ENCODE measurements at regions not wholly inside any gene's neighbourhood (a gene's known extent, or its start where the extent isn't known, plus 50 kb on each side); places are given as distances from the start of the nearest gene placed in this dataset.

DNA sequence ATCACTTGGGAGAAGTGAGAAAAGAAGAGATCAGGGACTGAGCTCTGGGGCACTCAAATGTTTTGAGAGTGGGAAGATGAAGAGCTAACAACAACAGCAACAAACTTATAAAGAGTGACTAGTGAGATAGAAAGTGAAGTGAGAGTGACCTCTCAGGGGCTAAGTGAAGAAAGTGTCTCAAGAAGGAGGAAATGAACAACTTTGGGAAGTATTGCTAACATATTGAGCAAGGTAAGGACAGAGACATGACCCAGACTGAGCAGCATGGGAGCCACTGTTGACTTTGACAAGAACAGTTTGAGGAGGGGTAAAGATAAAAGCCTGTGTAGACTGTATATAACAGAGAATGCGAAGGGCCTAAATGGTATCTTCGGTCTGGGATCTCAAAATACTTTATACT is 155.1 kb upstream of the BTG1 start:
- TF ChIP-seq, protein P1, sequence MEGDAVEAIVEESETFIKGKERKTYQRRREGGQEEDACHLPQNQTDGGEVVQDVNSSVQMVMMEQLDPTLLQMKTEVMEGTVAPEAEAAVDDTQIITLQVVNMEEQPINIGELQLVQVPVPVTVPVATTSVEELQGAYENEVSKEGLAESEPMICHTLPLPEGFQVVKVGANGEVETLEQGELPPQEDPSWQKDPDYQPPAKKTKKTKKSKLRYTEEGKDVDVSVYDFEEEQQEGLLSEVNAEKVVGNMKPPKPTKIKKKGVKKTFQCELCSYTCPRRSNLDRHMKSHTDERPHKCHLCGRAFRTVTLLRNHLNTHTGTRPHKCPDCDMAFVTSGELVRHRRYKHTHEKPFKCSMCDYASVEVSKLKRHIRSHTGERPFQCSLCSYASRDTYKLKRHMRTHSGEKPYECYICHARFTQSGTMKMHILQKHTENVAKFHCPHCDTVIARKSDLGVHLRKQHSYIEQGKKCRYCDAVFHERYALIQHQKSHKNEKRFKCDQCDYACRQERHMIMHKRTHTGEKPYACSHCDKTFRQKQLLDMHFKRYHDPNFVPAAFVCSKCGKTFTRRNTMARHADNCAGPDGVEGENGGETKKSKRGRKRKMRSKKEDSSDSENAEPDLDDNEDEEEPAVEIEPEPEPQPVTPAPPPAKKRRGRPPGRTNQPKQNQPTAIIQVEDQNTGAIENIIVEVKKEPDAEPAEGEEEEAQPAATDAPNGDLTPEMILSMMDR (IDR thresholded peaks at IDR 0.05), result no peak
- Histone ChIP-seq H3K9me3 (ENCODE audit: control insufficient read depth, insufficient read depth, low read length) (no peaks in the 10 kb centered on the region), H3K4me3 (ENCODE audit: low read length) (no peak overlapping the region), H3K27me3 (ENCODE audit: control insufficient read depth, insufficient read depth, low read length) (no peaks in the 10 kb centered on the region), H3K4me1 (ENCODE audit: control insufficient read depth, insufficient read depth, low read length) (peaks cover 5% of the 10 kb centered on the region), H3K27ac (ENCODE audit: low read length) (no peak overlapping the region), H3K36me3 (ENCODE audit: control insufficient read depth, insufficient read depth, low read length) (no peaks in the 10 kb centered on the region)
- WGBS (ENCODE audit: insufficient coverage), result no CpG with 5 or more reads among the region's 2 CpGs
- Mint-ChIP-seq H3K27ac (no peak overlapping the region), H3K36me3 (no peaks in the 10 kb centered on the region), H3K4me1 (peaks cover 0 to 4% of the 10 kb centered on the region in 2 donors), H3K27me3 (ENCODE audit: low read depth in 2 of 2) (no peaks in the 10 kb centered on the region), H3K9me3 (no peaks in the 10 kb centered on the region), H3K4me3 (no peak overlapping the region)
- no peak for ATAC-seq
- intact Hi-C loops (cut with micrococcal nuclease), result no loop called here
- DNase-seq, result no peak

DNA sequence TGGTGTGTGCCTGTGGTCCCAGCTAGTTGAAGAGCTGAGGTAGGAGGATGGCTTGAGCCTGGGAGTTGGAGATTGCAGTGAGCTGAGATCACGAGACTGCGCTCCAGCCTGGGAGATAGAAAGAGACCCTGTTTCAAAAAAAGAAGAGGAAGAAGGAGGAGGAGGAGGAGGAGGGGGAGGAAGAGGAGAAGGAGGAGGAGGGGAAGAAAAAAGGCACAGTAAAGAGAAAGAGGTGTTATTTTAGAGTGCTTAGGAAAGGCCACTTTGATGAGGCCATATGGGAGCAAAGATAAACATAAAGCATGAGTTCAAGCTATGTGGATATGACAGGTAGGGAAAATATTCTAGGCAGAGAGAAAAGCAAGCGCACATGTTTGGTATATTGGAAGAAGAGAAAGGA is 154.1 kb upstream of the BTG1 start:
- ATAC-seq, result no peak
- DNase-seq, result no peak
- Mint-ChIP-seq H3K27ac (no peak overlapping the region), H3K27me3 (ENCODE audit: low read depth in 2 of 2) (no peaks in the 10 kb centered on the region), H3K9me3 (no peaks in the 10 kb centered on the region), H3K4me1 (peaks cover 0 to 4% of the 10 kb centered on the region in 2 donors), H3K36me3 (no peaks in the 10 kb centered on the region), H3K4me3 (no peak overlapping the region)
- Histone ChIP-seq H3K27ac (ENCODE audit: low read length) (no peak overlapping the region), H3K4me3 (ENCODE audit: low read length) (no peak overlapping the region), H3K27me3 (ENCODE audit: control insufficient read depth, insufficient read depth, low read length) (no peaks in the 10 kb centered on the region), H3K36me3 (ENCODE audit: control insufficient read depth, insufficient read depth, low read length) (no peaks in the 10 kb centered on the region), H3K4me1 (ENCODE audit: control insufficient read depth, insufficient read depth, low read length) (peaks cover 5% of the 10 kb centered on the region), H3K9me3 (ENCODE audit: control insufficient read depth, insufficient read depth, low read length) (no peaks in the 10 kb centered on the region)
- WGBS (ENCODE audit: insufficient coverage), result 83% methylated on average over 3 of the region's 3 CpGs
- TF ChIP-seq, protein P1 (IDR thresholded peaks at IDR 0.05), result no peak
- intact Hi-C loops (cut with micrococcal nuclease), result no loop called here

DNA sequence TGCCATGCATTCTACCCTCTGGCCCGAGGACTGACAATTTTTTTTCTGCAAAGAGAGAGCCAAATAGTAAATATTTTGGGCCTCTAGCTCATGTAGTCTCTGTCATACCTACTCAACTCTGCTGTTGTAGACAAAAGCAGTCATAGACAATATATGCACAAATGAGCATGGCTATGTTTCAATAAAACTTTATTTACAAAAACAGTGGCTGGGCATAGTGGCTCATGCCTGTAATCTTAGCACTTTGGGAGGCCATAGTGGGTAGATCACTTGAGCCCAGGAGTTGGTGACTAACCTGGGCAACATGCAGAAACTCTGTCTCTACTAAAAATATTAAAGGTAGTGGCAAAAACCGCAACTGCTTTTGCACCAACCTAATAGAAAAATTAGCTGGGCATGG is 153.7 kb upstream of the BTG1 start:
- Mint-ChIP-seq H3K4me3 (no peak overlapping the region), H3K4me1 (peaks cover 0 to 4% of the 10 kb centered on the region in 2 donors), H3K36me3 (no peaks in the 10 kb centered on the region), H3K9me3 (no peaks in the 10 kb centered on the region), H3K27me3 (ENCODE audit: low read depth in 2 of 2) (no peaks in the 10 kb centered on the region), H3K27ac (no peak overlapping the region)
- Histone ChIP-seq H3K27me3 (ENCODE audit: control insufficient read depth, insufficient read depth, low read length) (no peaks in the 10 kb centered on the region), H3K36me3 (ENCODE audit: control insufficient read depth, insufficient read depth, low read length) (no peaks in the 10 kb centered on the region), H3K4me1 (ENCODE audit: control insufficient read depth, insufficient read depth, low read length) (peaks cover 5% of the 10 kb centered on the region), H3K9me3 (ENCODE audit: control insufficient read depth, insufficient read depth, low read length) (no peaks in the 10 kb centered on the region), H3K4me3 (ENCODE audit: low read length) (no peak overlapping the region), H3K27ac (ENCODE audit: low read length) (no peak overlapping the region)
- intact Hi-C loops (cut with micrococcal nuclease), result no loop called here
- no peak for ATAC-seq
- DNase-seq, result no peak
- WGBS (ENCODE audit: insufficient coverage), result 98% methylated on average over 2 of the region's 2 CpGs
- TF ChIP-seq, protein P1 (IDR thresholded peaks at IDR 0.05), result no peak

DNA sequence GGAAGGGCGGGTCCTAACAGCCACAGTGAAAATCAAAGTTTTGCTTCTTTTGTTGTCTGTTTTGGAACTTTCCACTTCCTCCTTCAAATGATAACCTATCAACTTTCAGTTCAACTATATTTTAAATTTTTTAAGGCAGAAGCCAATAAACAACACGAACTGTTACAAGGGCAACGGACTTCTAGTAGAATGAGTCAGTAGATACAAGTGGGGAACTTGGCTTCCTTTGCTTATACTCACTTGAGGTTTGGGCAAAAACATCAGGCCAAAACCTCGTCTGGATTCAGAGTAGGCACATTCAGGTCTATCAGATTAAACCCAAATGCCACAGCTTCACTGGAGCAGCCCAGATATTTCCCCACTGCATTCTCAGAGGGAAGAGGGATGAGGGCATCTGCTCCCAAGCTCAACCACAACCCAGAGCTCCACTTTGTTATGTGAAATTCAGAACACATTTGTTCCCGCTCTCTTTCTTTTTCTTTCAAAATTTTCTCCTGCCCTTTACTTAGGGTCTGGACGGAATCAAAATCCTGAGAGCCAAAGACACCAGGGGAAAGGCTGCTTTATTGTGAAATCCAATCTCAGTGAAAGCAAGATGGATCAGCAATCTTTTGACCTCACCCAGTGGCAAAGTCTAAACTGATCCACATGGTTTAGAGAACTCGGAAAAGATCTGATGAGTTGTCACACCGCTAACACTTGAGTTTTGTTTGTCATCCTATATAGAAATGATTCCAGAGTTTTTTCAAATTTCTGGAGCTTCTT is 152.5 kb upstream of the BTG1 start:
- peak in 1 of 2 donors; percentile 49 for DNase-seq
- no peaks in the 10 kb centered on the region for H3K36me3 Mint-ChIP-seq

More for the DNA sequence above, 152.5 kb upstream of the BTG1 start:
- TF ChIP-seq, protein P1 (IDR thresholded peaks at IDR 0.05), result no peak
- Histone ChIP-seq H3K27me3 (ENCODE audit: control insufficient read depth, insufficient read depth, low read length) (no peaks in the 10 kb centered on the region), H3K36me3 (ENCODE audit: control insufficient read depth, insufficient read depth, low read length) (no peaks in the 10 kb centered on the region), H3K4me1 (ENCODE audit: control insufficient read depth, insufficient read depth, low read length) (peaks cover 5% of the 10 kb centered on the region), H3K9me3 (ENCODE audit: control insufficient read depth, insufficient read depth, low read length) (no peaks in the 10 kb centered on the region), H3K27ac (ENCODE audit: low read length) (no peak overlapping the region), H3K4me3 (ENCODE audit: low read length) (no peak overlapping the region)
- no peak overlapping the region for H3K4me3 Mint-ChIP-seq
- 61% methylated on average over 8 of the region's 8 CpGs for WGBS (ENCODE audit: insufficient coverage)
- no peaks in the 10 kb centered on the region for H3K27me3 Mint-ChIP-seq (ENCODE audit: low read depth in 2 of 2)
- intact Hi-C loops (cut with micrococcal nuclease), result no loop called here
- ATAC-seq, result peak in 1 of 3 donors; percentile 50
- H3K9me3 Mint-ChIP-seq, result no peaks in the 10 kb centered on the region
- H3K4me1 Mint-ChIP-seq, result no peaks in the 10 kb centered on the region
- no peak overlapping the region for H3K27ac Mint-ChIP-seq

Data from natural killer cell (primary cell).